ENCODE measurements at regions not wholly inside any gene's neighbourhood (a gene's known extent, or its start where the extent isn't known, plus 50 kb on each side); places are given as distances from the start of the nearest gene placed in this dataset.

- no peak for TF ChIP-seq POLR2A (IDR thresholded peaks at IDR 0.05)
- no peak for TF ChIP-seq CTCF (IDR thresholded peaks at IDR 0.05)
- H3K4me1 ChIP-seq: no peaks in the 10 kb centered on the region
- no peak overlapping the region for H3K4me3 ChIP-seq (replicated peaks in 1 of 3)
- H3K9me3 ChIP-seq: no peaks in the 10 kb centered on the region
- intact Hi-C loops (cut with DNase I): no loop called here
- DNase-seq: no peak
- H3K27ac ChIP-seq: no peak overlapping the region
- 91 to 94% methylated on average over 6 of the region's 6 CpGs for WGBS, 2 donors
- no peaks in the 10 kb centered on the region for H3K27me3 ChIP-seq
- no peaks in the 10 kb centered on the region for H3K36me3 ChIP-seq
Measured at GRCh38 chr12:77357655-77358054, 292.3 kb upstream of the E2F7 start.

GRCh38 chr12:77354766-77355362, 289.5 kb upstream of the E2F7 start:
- no peak overlapping the region for H3K27ac ChIP-seq
- 78 to 85% methylated on average over 2 of the region's 2 CpGs for WGBS, 2 donors
- intact Hi-C loops (cut with DNase I): no loop called here
- no peak for DNase-seq
- H3K27me3 ChIP-seq: no peaks in the 10 kb centered on the region
- no peaks in the 10 kb centered on the region for H3K4me1 ChIP-seq
- H3K4me3 ChIP-seq (replicated peaks in 1 of 3): no peak overlapping the region
- H3K36me3 ChIP-seq: no peaks in the 10 kb centered on the region
- H3K9me3 ChIP-seq: no peaks in the 10 kb centered on the region
- TF ChIP-seq POLR2A (IDR thresholded peaks at IDR 0.05): no peak
- no peak for TF ChIP-seq CTCF (IDR thresholded peaks at IDR 0.05)

GRCh38 chr12:77352946-77353345, 287.6 kb upstream of the E2F7 start:
- intact Hi-C loops (cut with DNase I): no loop called here
- TF ChIP-seq CTCF (IDR thresholded peaks at IDR 0.05): no peak
- no peak for TF ChIP-seq POLR2A (IDR thresholded peaks at IDR 0.05)
- WGBS, 2 donors: 69 to 85% methylated on average over 1 of the region's 1 CpG

GRCh38 chr12:77351860-77352259, 286.5 kb upstream of the E2F7 start:
- Histone ChIP-seq H3K4me3 (replicated peaks in 1 of 3) (no peak overlapping the region), H3K27ac (no peak overlapping the region), H3K36me3 (no peaks in the 10 kb centered on the region), H3K27me3 (no peaks in the 10 kb centered on the region), H3K4me1 (no peaks in the 10 kb centered on the region), H3K9me3 (no peaks in the 10 kb centered on the region)
- TF ChIP-seq POLR2A (IDR thresholded peaks at IDR 0.05) (no peak), CTCF (IDR thresholded peaks at IDR 0.05) (no peak)
- DNase-seq: no peak
- intact Hi-C loops (cut with DNase I): no loop called here

More at GRCh38 chr12:77352946-77353345, 287.6 kb upstream of the E2F7 start:
- no peak overlapping the region for H3K4me3 ChIP-seq (replicated peaks in 1 of 3)
- no peaks in the 10 kb centered on the region for H3K27me3 ChIP-seq
- H3K36me3 ChIP-seq: no peaks in the 10 kb centered on the region
- H3K27ac ChIP-seq: no peak overlapping the region
- H3K4me1 ChIP-seq: no peaks in the 10 kb centered on the region
- DNase-seq: no peak
- no peaks in the 10 kb centered on the region for H3K9me3 ChIP-seq

- WGBS, 2 donors: 89 to 91% methylated on average over 7 of the region's 7 CpGs
- TF ChIP-seq CTCF (IDR thresholded peaks at IDR 0.05): no peak
- no peak for TF ChIP-seq POLR2A (IDR thresholded peaks at IDR 0.05)
- Histone ChIP-seq H3K4me3 (replicated peaks in 1 of 3) (no peak overlapping the region), H3K36me3 (no peaks in the 10 kb centered on the region), H3K27me3 (no peaks in the 10 kb centered on the region), H3K4me1 (no peaks in the 10 kb centered on the region), H3K9me3 (no peaks in the 10 kb centered on the region), H3K27ac (no peak overlapping the region)
- intact Hi-C loops (cut with DNase I): no loop called here
- no peak for DNase-seq
Measured at GRCh38 chr12:77349689-77350370, 284.5 kb upstream of the E2F7 start.

All from thyroid gland (tissue), 4 donors.